HFFc6 (cell line): ENCODE measurements at regions not wholly inside any gene's neighbourhood (a gene's known extent, or its start where the extent isn't known, plus 50 kb on each side); places are given as distances from the start of the nearest gene placed in this dataset.
A peak's percentile ranks its signal among the peaks of the same experiment; 100 is the strongest.

Experiments
- DNase-seq: peaks from one replicate; pipeline ENCODE4 v3.0.0-alpha.2; 2018
- H3K27ac Mint-ChIP-seq: 2 replicates; pipeline ENCODE4 v1.8.0; 2020; ENCODE audit warnings: mild to moderate bottlenecking, mixed read lengths
- H3K27me3 Mint-ChIP-seq: 2 replicates; pipeline ENCODE4 v1.8.0; 2021; ENCODE audit warnings: mild to moderate bottlenecking, moderate library complexity, mixed read lengths; ENCODE audit not compliant: insufficient read depth
- H3K36me3 Mint-ChIP-seq: 2 replicates; pipeline ENCODE4 v1.8.0; 2021; ENCODE audit warnings: low read depth, mixed read lengths
- H3K4me1 Mint-ChIP-seq: 2 replicates; pipeline ENCODE4 v1.8.0; 2020; ENCODE audit warnings: low read depth, mixed read lengths
- H3K4me3 Mint-ChIP-seq: 2 replicates; pipeline ENCODE4 v1.8.0; 2020; ENCODE audit warnings: mild to moderate bottlenecking, moderate library complexity, mixed read lengths
- H3K9me3 Mint-ChIP-seq: 2 replicates; pipeline ENCODE4 v1.8.0; 2020; ENCODE audit warnings: mild to moderate bottlenecking, mixed read lengths
- TF ChIP-seq, protein P1 (sequence below): fragments of 200-600 bp; sonication (generic); IDR thresholded peaks from 2 replicates; pipeline ENCODE4 v1.5.0; 2021; ENCODE audit warnings: antibody characterized with exemption, mild to moderate bottlenecking

DNA sequence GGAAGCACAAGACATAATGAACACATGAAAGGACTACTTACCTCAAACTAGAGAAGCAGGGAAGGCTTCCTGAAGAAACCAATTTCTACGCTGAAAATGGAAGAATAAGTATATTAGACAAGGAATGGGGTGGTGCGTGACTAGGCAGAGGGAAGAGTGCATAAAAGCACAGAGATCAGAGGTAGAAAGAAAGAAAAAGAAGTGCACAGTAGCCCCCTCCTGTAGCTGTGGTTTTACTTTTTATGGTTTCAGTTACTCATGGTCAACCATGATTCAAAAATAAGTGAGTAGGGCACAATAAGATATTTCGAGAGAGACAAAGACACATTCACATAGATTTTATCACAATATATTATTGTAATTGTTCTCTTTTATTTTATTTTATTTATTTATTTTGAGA, 934.5 kb upstream of the INTU start:
- DNase-seq, result no peak
- Mint-ChIP-seq H3K27me3 (no peaks in the 10 kb centered on the region), H3K36me3 (no peaks in the 10 kb centered on the region), H3K9me3 (no peaks in the 10 kb centered on the region), H3K27ac (peak overlapping the region; percentile 17; the same call in 1 of the 2 replicates), H3K4me1 (peaks cover 68% of the 10 kb centered on the region), H3K4me3 (peak overlapping the region; percentile 27; the same call in 1 of the 2 replicates)
- TF ChIP-seq, protein P1, sequence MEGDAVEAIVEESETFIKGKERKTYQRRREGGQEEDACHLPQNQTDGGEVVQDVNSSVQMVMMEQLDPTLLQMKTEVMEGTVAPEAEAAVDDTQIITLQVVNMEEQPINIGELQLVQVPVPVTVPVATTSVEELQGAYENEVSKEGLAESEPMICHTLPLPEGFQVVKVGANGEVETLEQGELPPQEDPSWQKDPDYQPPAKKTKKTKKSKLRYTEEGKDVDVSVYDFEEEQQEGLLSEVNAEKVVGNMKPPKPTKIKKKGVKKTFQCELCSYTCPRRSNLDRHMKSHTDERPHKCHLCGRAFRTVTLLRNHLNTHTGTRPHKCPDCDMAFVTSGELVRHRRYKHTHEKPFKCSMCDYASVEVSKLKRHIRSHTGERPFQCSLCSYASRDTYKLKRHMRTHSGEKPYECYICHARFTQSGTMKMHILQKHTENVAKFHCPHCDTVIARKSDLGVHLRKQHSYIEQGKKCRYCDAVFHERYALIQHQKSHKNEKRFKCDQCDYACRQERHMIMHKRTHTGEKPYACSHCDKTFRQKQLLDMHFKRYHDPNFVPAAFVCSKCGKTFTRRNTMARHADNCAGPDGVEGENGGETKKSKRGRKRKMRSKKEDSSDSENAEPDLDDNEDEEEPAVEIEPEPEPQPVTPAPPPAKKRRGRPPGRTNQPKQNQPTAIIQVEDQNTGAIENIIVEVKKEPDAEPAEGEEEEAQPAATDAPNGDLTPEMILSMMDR, result no peak

DNA sequence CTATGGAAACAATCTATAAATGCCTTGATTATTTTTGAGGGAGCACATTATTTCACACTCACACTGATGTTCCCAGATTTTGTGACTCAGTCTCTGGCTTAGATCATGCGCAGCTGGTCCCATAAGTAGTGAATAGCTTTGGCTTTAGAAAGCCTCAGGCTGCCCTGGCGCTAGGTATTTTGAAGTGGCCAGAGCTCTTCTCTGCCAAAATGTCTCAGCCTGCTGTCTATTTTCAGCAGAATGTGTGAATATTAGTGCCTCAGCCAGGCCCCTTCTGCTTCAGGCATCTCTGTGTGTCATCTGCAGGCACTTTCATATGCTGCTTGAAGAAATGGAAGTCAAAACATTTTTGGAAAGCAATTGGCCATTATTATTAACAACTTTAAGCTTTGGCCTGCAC, 931.0 kb upstream of the INTU start:
- Mint-ChIP-seq H3K9me3 (no peaks in the 10 kb centered on the region), H3K27ac (peak overlapping the region; percentile 53)

DNA sequence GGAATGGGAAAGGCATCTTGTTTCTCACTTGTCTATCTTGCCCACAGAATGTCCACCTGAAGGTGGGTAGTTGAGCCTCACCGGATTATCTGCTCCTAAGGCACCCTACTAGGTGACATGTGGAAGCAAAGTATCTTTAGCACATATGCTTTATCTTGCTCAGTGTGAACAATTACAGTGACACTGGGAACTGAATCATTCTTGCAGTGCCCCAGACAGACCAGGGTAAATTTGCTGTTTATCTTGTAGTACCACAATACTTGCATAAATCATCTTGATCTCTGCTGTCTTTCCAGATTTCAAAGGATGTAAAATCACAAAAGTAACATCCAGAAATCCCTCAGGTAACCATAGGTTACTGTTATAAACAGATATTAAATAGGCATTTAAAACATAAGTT, 930.0 kb upstream of the INTU start:
- Mint-ChIP-seq H3K27ac (no peak overlapping the region), H3K4me1 (peaks cover 52% of the 10 kb centered on the region), H3K36me3 (no peaks in the 10 kb centered on the region; the same call in 1 of the 2 replicates), H3K4me3 (no peak overlapping the region), H3K27me3 (no peaks in the 10 kb centered on the region), H3K9me3 (no peaks in the 10 kb centered on the region)
- TF ChIP-seq, protein P1, result no peak
- DNase-seq, result peak; percentile 1

More for the DNA sequence above, 931.0 kb upstream of the INTU start:
- Mint-ChIP-seq H3K36me3 (no peaks in the 10 kb centered on the region; the same call in 1 of the 2 replicates), H3K27me3 (no peaks in the 10 kb centered on the region), H3K4me1 (peaks cover 62% of the 10 kb centered on the region), H3K4me3 (no peak overlapping the region)
- TF ChIP-seq, protein P1, result no peak
- DNase-seq, result peak; percentile 70

DNA sequence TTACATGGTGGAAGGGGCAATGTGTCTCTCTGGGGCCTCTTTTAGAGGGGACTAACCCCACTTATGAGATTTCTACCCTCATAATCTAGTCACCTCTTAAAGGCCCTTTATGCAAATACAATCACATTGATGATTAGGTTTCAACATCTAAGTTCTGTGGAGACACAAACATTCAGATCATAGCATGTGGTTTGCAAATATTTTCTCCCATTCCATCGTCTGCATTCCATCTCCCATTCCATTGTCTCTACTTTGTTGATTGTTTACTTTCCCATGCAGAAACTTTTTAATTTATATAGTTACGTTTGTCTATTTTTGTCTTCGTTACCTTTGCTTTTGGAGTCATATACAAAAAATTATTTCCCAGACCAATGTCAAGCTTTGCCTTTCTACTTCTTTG, 927.5 kb upstream of the INTU start:
- Mint-ChIP-seq H3K9me3 (no peaks in the 10 kb centered on the region), H3K4me3 (no peak overlapping the region), H3K27me3 (no peaks in the 10 kb centered on the region), H3K4me1 (peaks cover 32% of the 10 kb centered on the region), H3K36me3 (no peaks in the 10 kb centered on the region; the same call in 1 of the 2 replicates), H3K27ac (no peak overlapping the region; the same call in 1 of the 2 replicates)
- peak; percentile 28 for DNase-seq
- TF ChIP-seq, protein P1, result no peak

DNA sequence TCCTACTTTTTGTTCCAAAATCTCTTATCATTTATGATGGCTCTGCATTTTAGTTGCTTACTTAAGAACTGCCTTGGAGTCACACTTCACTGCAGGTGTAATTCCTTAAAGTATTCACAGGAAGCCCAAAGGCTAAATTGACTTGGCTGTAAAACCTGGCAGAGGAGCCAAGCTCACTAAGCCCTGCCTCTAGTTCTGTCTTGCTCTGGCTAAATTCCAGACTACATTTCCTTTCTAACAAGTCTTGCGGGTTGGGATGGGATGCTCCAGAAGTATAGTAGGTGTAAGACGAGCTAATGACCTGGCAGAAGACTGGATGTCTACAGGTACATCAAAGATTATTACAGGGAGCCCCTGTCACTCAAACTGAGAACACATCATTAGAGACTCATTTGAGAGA, 924.0 kb upstream of the INTU start:
- no peaks in the 10 kb centered on the region for H3K9me3 Mint-ChIP-seq
- no peaks in the 10 kb centered on the region; the same call in 1 of the 2 replicates for H3K36me3 Mint-ChIP-seq
- H3K27me3 Mint-ChIP-seq, result no peaks in the 10 kb centered on the region
- no peak for DNase-seq
- peaks cover 30% of the 10 kb centered on the region for H3K4me1 Mint-ChIP-seq
- H3K27ac Mint-ChIP-seq, result no peak overlapping the region
- TF ChIP-seq, protein P1, result no peak
- H3K4me3 Mint-ChIP-seq, result no peak overlapping the region

DNA sequence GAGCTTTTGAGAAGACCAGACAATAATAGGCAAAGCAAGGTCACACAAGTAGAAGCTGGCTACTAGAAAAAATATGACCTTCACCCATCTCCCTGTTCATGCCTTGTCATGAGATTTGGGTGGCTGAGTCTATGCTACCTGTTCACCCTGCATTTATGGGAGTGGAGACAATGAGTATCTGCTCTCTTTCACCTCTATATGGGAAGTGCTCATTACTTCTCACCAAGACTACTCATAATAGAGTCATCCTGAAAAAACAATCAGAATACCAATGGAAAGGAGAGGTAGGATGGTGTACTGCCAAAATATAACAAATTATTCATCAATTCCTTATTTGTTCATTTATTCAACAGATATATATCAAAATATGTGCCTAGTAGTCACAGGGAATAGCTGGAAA, 921.8 kb upstream of the INTU start:
- Mint-ChIP-seq H3K4me3 (no peak overlapping the region), H3K4me1 (peaks cover 16% of the 10 kb centered on the region), H3K27ac (no peak overlapping the region), H3K27me3 (no peaks in the 10 kb centered on the region), H3K9me3 (no peaks in the 10 kb centered on the region), H3K36me3 (no peaks in the 10 kb centered on the region; the same call in 1 of the 2 replicates)
- DNase-seq, result no peak
- TF ChIP-seq, protein P1, result no peak
